GM23338 (cell line): ENCODE measurements at regions not wholly inside any gene's neighbourhood (a gene's known extent, or its start where the extent isn't known, plus 50 kb on each side); places are given as distances from the start of the nearest gene placed in this dataset.

Experiments
- ATAC-seq: fragments of 200-7000 bp; cut with Tn5 transposase; 3 replicates; pipeline ENCODE4 v1.9.1; 2020
- DNase-seq: peaks from one replicate; pipeline ENCODE4 v3.0.0-alpha.2; 2015; ENCODE audit warnings: low spot score
- H2AFZ ChIP-seq: fragments of 200-600 bp; sonication (generic); 2 replicates; pipeline ENCODE4 v1.8.0; 2016; ENCODE audit warnings: antibody characterized with exemption, mild to moderate bottlenecking, moderate library complexity
- H3F3A ChIP-seq: fragments of 200-600 bp; sonication (generic); replicated peaks from 2 replicates; pipeline ENCODE4 v1.8.0; 2017; ENCODE audit warnings: antibody characterized with exemption, mixed run types, low read depth
- H3K27ac ChIP-seq: fragments of 200-600 bp; sonication (generic); 2 replicates; pipeline ENCODE4 v1.6.1; 2016; ENCODE audit warnings: low read depth
- H3K27me3 ChIP-seq: fragments of 200-600 bp; sonication (generic); 2 replicates; pipeline ENCODE4 v1.8.0; 2016; ENCODE audit warnings: mild to moderate bottlenecking, mixed run types, moderate library complexity; ENCODE audit not compliant: insufficient read depth
- H3K36me3 ChIP-seq: fragments of 200-600 bp; sonication (generic); 2 replicates; pipeline ENCODE4 v1.8.0; 2016; ENCODE audit warnings: mild to moderate bottlenecking; ENCODE audit not compliant: insufficient read depth
- H3K4me1 ChIP-seq: fragments of 200-600 bp; sonication (generic); 2 replicates; pipeline ENCODE4 v1.8.0; 2016; ENCODE audit warnings: mild to moderate bottlenecking, moderate library complexity; ENCODE audit not compliant: insufficient read depth
- H3K4me2 ChIP-seq: fragments of 200-600 bp; sonication (generic); 2 replicates; pipeline ENCODE4 v1.7.1; 2017; ENCODE audit warnings: mixed run types
- H3K4me3 ChIP-seq: fragments of 200-600 bp; sonication (generic); 2 replicates; pipeline ENCODE4 v1.6.1; 2016; ENCODE audit warnings: mixed run types
- H3K79me2 ChIP-seq: fragments of 200-600 bp; sonication (generic); replicated peaks from 2 replicates; pipeline ENCODE4 v1.8.0; 2017; ENCODE audit warnings: mild to moderate bottlenecking; ENCODE audit not compliant: insufficient read depth
- H3K9me2 ChIP-seq: fragments of 200-600 bp; sonication (generic); 2 replicates; pipeline ENCODE4 v1.8.0; 2017; ENCODE audit not compliant: insufficient read depth
- H4K20me1 ChIP-seq: fragments of 200-600 bp; sonication (generic); replicated peaks from 2 replicates; pipeline ENCODE4 v1.8.0; 2017; ENCODE audit warnings: mild to moderate bottlenecking; ENCODE audit not compliant: insufficient read depth
- H3K27ac Mint-ChIP-seq: 2 replicates; pipeline ENCODE4 v1.8.0; 2020; ENCODE audit warnings: inconsistent platforms, mild to moderate bottlenecking, moderate library complexity, mixed read lengths
- H3K27me3 Mint-ChIP-seq: 3 replicates; pipeline ENCODE4 v1.8.0; 2022; ENCODE audit warnings: low read depth, mild to moderate bottlenecking, moderate library complexity, mixed read lengths, inconsistent platforms; ENCODE audit not compliant: insufficient read depth, poor library complexity
- H3K36me3 Mint-ChIP-seq: 3 replicates; pipeline ENCODE4 v1.8.0; 2021; ENCODE audit warnings: low read depth, mild to moderate bottlenecking, inconsistent platforms, moderate library complexity, mixed read lengths
- H3K4me1 Mint-ChIP-seq: 3 replicates; pipeline ENCODE4 v1.8.0; 2020; ENCODE audit warnings: mild to moderate bottlenecking, inconsistent platforms, mixed read lengths
- H3K4me3 Mint-ChIP-seq: 3 replicates; pipeline ENCODE4 v1.8.0; 2021; ENCODE audit warnings: moderate library complexity, mild to moderate bottlenecking, inconsistent platforms, mixed read lengths
- H3K9me3 Mint-ChIP-seq: 3 replicates; pipeline ENCODE4 v1.8.0; 2020; ENCODE audit warnings: moderate library complexity, mild to moderate bottlenecking, inconsistent platforms, mixed read lengths
- CREB1 ChIP-seq: fragments of 250-450 bp; sonication (Bioruptor Pico); IDR thresholded peaks from 2 replicates; pipeline ENCODE4 v1.5.0; 2020; ENCODE audit warnings: low read depth, mild to moderate bottlenecking, moderate library complexity
- CTCF ChIP-seq, 2 experiments: fragments of 200-600 bp in 1 of 2; sonication (generic) in 1 of 2; conservative IDR thresholded peaks; 2 replicates each; pipeline versions ENCODE4 v1.5.1 to v1.6.1; 2016 to 2017; ENCODE audit warnings: antibody characterized with exemption in 2 of 2, low read depth in 2 of 2, mild to moderate bottlenecking in 2 of 2, moderate library complexity in 1 of 2
- ETS1 ChIP-seq: IDR thresholded peaks from 2 replicates; pipeline ENCODE4 v1.6.1; 2016; ENCODE audit warnings: antibody characterized with exemption
- EZH2 ChIP-seq: fragments of 200-600 bp; sonication (generic); IDR thresholded peaks from one replicate; pipeline ENCODE4 v1.8.0; 2017; ENCODE audit warnings: antibody characterized with exemption, mild to moderate bottlenecking, low read depth; ENCODE audit not compliant: unreplicated experiment
- EZH2phosphoT487 ChIP-seq: fragments of 200-600 bp; sonication (generic); IDR thresholded peaks from one replicate; pipeline ENCODE4 v1.8.1; 2018; ENCODE audit warnings: antibody characterized with exemption; ENCODE audit not compliant: unreplicated experiment
- JUNB ChIP-seq: IDR thresholded peaks from one replicate; pipeline ENCODE4 v1.6.1; 2016; ENCODE audit warnings: antibody characterized with exemption; ENCODE audit not compliant: unreplicated experiment
- NANOG ChIP-seq: IDR thresholded peaks from 2 replicates; pipeline ENCODE4 v1.6.1; 2016; ENCODE audit warnings: antibody characterized with exemption, borderline replicate concordance
- POLR2AphosphoS5 ChIP-seq: IDR thresholded peaks from 2 replicates; pipeline ENCODE4 v1.6.1; 2016; ENCODE audit warnings: antibody characterized with exemption, low read depth
- REST ChIP-seq: IDR thresholded peaks from one replicate; pipeline ENCODE4 v1.6.1; 2018; ENCODE audit warnings: antibody characterized with exemption; ENCODE audit not compliant: unreplicated experiment
- STAT1 ChIP-seq: IDR thresholded peaks from one replicate; pipeline ENCODE4 v1.6.1; 2016; ENCODE audit warnings: antibody characterized with exemption; ENCODE audit not compliant: unreplicated experiment
- ZNF114 ChIP-seq: fragments of 250-450 bp; sonication (Bioruptor Pico); IDR thresholded peaks from 2 replicates; pipeline ENCODE4 v1.5.0; 2020; ENCODE audit warnings: mild to moderate bottlenecking, moderate library complexity
- ZNF331 ChIP-seq: fragments of 250-450 bp; sonication (Bioruptor Pico); IDR thresholded peaks from 2 replicates; pipeline ENCODE4 v1.5.0; 2020; ENCODE audit warnings: low read depth, mild to moderate bottlenecking, moderate library complexity
- ZNF462 ChIP-seq: fragments of 250-450 bp; sonication (Bioruptor Pico); IDR thresholded peaks from 2 replicates; pipeline ENCODE4 v1.5.0; 2020; ENCODE audit warnings: mild to moderate bottlenecking, moderate library complexity

GRCh38 chr15:62462268-62462667 is 297.2 kb upstream of the C2CD4B start:
- H3K27ac Mint-ChIP-seq, result no peak overlapping the region
- Histone ChIP-seq H3K4me3 (no peak overlapping the region), H3K4me1 (peaks cover 27% of the 10 kb centered on the region), H3K79me2 (peaks cover 17% of the 10 kb centered on the region), H3K36me3 (no peaks in the 10 kb centered on the region), H3K4me2 (no peak overlapping the region), H2AFZ (no peak overlapping the region), H4K20me1 (no peaks in the 10 kb centered on the region), H3F3A (no peaks in the 10 kb centered on the region), H3K9me2 (no peaks in the 10 kb centered on the region), H3K27me3 (no peaks in the 10 kb centered on the region), H3K27ac (no peak overlapping the region)
- H3K27me3 Mint-ChIP-seq, result peaks cover 5% of the 10 kb centered on the region
- no peak for ATAC-seq
- no peak overlapping the region for H3K4me3 Mint-ChIP-seq
- peaks cover 4% of the 10 kb centered on the region; the same call in 2 of the 3 replicates for H3K36me3 Mint-ChIP-seq
- DNase-seq, result no peak
- H3K9me3 Mint-ChIP-seq, result peaks cover 2% of the 10 kb centered on the region; the same call in 1 of the 3 replicates
- TF ChIP-seq CTCF (conservative IDR thresholded peaks at IDR 0.05; ENCODE audit: low read depth in 2 of 2) (no peak), ETS1 (no peak), ZNF331 (CRISPR knock-in tag) (no peak), STAT1 (no peak), JUNB (no peak), REST (no peak), ZNF462 (CRISPR knock-in tag) (no peak), POLR2AphosphoS5 (no peak), NANOG (no peak), EZH2phosphoT487 (no peak), ZNF114 (CRISPR knock-in tag) (no peak), CREB1 (CRISPR knock-in tag) (no peak), EZH2 (no peak)
- H3K4me1 Mint-ChIP-seq, result peaks cover 50% of the 10 kb centered on the region
